ENCODE measurements at regions not wholly inside any gene's neighbourhood (a gene's known extent, or its start where the extent isn't known, plus 50 kb on each side); places are given as distances from the start of the nearest gene placed in this dataset.

GRCh38 chr3:177279118-177279815 is 82.0 kb upstream of the TBL1XR1 start:
- no peak for TF ChIP-seq CTCF (IDR thresholded peaks at IDR 0.05)
- no peak for TF ChIP-seq POLR2AphosphoS5 (IDR thresholded peaks at IDR 0.05)
